DMS 273 (cell line): ENCODE measurements at regions not wholly inside any gene's neighbourhood (a gene's known extent, or its start where the extent isn't known, plus 50 kb on each side); places are given as distances from the start of the nearest gene placed in this dataset.
"Not testable (repeated sequence)": the region's sequence is repeated elsewhere in the genome, so short reads cannot be mapped to it uniquely, and the experiment has no call there.

Experiments
- DNase-seq: peaks from one replicate; lab custom pipeline; 2025; ENCODE audit not compliant: unreplicated experiment; lab: John Stamatoyannopoulos, UW

DNA sequence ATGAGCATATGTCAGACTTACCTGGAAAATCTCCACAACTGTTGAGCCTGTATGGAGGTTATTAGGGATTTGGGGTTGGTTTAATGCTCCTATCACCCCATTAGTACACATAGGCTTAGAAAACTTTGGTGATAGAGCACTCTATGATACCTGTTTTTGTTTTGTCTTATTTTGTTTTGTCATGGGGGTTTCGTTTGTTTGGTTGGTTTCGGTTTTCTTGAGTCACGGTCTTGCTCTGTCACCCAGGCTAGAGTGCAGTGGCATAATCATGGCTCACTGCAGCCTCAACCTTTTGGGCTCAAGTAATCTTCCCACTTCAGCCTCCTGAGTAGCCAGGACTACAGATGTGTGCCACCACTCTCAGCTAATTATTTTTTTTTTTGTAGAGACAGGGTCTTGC is 70.0 kb downstream of the MZT1 start:
- no peak for DNase-seq

DNA sequence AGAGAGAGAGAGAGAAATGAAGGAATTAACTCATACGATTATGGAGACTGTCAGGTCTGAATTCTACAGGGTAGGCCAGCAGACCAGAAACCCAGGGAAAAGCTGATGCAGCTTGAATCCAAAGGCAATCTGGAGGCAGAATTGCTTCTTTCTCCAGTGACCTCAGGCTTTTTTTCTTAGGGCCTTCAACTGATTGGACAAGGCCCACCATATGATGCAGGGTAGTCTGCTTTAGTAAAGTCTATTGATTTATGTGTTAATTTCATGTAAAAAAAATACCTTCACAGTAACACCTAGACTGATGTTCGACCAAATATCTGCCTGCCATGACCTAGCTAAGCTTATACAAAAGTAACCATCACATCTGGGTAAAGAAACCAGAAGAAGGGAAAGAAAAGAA is 71.1 kb downstream of the MZT1 start:
- no peak for DNase-seq

DNA sequence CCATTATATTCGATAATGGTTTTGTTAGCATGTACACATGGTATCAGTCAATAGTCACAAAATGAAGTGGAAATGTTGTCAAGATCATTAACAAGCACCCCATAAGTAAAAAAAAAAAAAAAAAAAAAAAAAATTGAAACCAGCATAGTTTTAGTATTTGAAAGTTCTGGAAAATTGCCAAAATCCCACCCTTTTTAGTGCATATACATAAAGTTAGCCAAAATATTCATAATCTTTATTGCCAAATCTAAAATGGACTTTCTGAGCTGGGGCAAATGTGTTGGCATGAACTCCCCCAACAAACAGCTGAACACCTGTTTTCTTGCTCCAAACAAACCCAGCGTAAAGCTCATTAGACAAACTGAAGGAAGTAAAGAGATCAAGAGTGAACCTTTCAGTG is 73.9 kb downstream of the MZT1 start:
- DNase-seq, result peak; percentile 0

DNA sequence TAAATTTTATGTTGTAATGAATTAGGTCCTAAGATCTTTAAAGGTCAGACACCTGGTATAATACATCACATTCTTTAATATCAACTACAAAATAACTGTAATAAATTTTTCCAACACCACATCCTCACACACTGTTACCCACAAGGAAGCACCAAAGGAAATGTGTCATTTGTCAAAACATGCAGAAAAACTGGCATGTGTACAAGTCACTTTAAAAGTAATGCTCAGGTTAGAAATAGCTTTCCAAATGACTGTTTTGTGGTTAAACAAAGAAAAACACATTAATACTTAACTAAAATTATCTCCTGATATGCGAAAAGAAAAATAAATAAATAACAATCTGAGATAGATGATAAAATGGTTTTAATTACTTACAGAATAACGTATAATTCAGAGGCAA is 74.7 kb downstream of the MZT1 start:
- DNase-seq, result no peak

DNA sequence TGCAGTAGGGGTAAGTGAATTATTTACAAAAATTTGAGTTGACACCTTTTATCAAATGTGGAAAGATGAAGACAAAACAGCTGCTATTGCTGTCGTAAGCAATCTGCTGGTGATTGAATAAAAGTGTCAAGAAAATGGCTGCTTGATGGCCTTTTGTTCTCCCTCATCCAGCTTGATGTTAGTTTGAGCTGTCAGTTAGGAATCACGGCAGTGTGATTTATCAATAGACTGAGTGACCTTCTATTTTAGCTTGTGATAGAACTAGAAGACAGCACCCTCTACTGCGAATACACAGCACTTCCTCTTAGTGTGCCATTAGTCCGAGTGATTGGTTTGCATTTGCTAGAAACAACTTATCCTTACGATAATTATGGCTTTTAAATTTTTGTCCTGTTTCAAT is 76.3 kb downstream of the MZT1 start:
- peak; percentile 15 for DNase-seq

DNA sequence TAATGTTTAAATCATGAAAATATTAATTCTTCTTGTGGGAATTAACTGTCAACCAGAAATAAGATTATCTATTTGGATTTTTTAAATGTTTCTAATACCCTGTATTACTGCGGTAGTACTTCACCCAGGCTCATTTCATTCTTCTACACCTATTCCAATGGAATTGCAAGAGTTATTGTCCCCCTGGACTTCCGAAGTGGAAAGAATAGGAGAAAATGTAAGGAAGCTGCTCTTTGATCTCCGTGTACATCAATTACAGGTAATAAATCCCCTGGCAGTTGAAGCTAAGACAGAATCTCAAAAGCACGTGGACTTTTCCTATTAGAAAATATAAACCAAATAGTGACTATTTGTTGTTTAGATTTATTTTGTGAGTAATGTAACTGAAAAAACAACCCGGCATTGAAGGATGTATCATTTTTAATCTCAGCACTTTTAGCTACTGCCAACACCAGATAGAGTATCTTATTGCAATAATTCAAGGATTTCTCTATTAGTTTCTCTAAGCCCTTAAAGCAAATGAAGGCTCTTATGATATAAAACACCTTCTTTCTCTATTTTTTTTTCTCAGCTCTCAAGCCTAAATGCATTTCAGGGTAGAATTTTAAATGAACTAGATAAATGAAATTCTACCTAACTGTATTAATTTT is 77.3 kb downstream of the MZT1 start:
- DNase-seq, result no peak

DNA sequence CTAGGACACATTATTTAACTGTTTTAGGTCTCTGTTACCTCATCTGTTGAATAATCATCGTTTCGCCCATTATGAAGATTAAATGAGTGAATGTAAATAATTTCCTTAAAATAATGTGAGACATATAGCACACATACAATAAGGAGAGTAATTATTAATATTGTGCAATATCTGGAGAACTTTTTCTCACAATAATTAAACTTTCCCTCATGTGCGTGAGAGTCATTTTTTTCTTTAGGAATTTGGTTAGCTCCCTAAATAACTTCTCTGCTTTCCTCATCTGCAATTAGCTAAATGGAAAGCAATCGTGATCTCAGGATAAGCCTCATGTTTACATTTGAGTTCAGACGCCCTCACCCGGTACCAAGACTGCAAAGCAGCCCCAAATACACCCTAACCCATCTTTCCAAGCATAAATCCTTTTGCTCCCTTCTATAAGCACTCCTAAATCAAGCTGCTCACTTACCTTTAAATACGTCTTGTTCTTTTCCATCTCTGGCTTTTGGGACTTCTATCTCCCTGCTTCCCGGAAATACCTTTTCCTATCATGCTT is 78.8 kb downstream of the MZT1 start:
- DNase-seq, result peak; percentile 2

DNA sequence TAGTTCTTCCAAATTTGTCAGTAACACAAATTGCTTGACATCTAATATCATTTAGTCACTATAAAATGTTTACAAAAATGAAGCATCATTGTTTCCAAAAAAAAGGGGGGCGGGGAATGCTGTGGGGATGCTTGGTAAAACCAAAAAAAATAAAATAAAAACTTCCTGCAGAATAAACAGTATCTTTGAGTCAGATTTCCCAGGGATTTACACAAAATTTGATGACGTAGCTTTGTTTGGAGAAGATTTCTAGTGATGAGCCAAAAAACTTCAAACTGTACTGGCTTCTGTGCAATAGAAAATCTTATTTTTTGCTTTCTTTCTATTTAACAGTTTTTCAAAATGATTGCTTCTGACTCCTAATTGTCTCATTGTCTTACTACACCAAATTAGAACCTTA is 80.0 kb downstream of the MZT1 start:
- DNase-seq, result no peak

DNA sequence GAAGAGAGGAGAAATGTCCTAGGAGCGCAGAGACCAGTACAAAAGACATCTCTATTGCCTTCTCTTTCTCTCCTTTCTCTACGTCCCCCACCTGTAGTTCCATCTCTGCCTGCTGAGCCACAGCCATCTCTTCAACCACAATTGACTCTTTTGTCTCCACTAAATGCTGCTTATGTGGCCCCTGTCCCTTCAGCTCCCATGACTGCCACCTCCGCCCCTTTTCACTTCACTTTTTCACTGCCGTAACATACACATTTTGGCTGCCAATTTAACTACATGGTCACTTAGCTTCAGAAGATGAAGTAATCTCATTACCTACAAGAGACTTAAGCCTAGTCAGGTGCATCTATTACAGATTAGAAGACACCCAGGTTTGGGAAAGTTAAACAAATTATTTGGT is 81.9 kb downstream of the MZT1 start:
- DNase-seq, result no peak

DNA sequence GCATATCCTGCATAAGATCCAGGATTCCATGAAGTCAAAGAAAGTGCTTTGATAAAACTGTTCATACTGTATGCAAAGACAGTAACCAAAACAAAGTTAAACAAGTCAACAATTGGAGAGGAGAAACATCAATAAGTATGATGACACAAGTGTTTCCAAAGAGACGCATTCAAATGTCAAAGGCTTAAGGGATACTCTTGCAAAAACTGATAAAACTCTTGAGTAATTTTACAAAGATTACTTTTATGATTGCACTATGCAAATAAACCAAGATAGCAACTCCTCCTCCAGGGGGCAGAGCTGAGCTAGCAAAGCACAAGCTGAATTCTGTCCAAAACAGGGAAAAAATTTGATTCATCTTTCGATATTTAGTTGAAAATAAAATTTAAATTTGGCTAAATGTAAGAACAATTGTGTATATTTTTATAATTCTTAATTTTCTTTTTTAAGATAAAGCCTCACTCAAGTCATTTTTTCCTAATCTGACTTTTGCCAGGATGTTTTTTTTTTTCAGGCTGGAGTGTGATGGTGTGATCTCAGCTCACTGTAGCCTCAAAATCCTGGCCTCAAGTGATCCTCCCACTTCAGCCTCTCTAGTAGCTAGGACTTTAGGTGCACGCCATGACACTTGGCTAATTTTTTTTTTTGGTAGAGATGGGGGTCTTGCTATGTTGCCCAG is 84.0 kb downstream of the MZT1 start:
- peak; percentile 63 for DNase-seq

DNA sequence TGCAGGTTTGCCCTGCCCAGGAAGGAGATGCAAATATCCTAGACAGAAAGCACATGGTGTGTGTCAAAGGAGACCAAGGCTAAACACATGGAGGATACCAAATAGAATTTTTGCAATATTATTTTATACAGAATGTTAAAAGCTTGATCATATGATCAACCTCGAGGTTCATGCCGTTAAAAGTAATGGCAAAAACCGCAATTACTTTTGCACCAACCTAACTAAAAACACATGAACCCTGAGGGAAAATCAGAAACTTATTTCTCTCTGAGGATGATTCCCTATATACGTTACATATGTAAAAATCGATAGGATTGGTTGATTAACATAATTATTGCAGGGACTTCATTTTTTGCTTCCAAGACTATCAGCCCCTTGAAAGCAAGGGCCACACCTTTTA is 88.1 kb downstream of the MZT1 start:
- DNase-seq, result no peak

DNA sequence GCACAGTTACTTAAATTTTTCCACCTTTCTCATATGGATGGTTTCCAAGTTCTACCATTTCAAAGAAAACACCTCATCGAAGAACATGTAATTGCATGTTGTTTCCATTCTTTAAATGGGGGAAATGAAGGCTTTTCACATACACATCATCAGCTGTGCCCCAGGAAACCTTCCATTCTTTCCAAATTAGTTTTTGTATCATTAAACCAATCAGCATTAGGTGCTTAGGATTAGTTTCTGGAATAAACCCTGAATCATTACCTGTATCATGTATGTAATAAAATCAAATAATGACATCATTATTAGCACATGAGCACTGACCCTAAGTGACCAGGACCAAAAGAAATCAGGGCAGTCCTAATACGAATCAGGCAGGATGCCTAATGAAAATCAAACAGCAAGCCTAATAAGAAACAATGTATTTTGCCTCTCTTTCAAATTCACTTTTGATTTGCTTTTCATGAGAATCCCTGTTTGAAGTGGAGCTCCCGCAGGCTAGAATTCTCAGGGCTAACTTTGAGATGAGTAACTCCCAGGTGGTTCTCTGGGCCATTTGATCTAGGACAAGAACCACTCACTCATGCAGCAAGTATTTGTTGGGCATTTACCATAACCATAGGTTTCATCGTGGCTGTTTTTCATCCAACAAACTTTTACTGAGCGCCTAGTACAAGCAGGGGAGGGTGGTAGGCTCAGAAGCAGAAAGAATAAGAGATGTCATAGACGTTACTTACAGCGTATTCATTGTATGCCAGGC is 89.2 kb downstream of the MZT1 start:
- no peak for DNase-seq

DNA sequence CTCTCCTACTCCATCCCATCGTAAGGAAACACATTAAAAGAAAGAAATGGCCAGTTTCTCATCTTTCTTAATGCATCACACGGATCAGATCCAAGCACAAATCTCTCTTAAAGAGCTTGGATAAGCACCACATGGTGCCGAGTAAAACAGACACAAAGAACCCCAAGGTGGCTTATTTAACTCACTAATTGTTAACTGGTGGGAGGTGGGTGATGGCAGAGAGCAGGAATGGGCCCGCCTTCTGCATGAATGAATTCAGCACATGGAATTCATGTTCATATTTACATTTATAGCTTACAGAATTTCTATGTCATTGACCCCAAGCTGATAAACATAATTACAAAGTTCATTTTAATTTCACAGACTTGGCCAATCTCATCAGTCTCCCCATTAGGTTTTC is 89.9 kb downstream of the MZT1 start:
- DNase-seq, result no peak

DNA sequence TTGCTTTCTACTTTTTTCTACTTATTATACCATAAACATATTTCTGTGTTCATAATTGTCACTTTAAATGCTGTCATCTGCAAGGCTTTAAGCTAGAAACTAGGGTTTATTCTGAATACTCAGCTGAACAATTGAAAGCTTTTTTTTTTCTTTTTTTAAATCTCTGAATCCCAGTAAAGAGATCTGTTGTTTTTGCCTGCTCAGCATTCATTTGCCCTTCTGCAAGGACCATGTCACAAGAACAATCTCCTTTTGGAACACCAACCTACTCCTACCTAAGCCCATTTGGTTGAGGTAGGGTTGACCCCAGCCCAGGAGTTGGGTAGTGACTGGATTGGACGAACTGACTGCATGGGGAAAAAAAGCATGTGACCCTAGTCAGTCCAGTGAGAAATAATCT is 92.6 kb downstream of the MZT1 start:
- no peak for DNase-seq

DNA sequence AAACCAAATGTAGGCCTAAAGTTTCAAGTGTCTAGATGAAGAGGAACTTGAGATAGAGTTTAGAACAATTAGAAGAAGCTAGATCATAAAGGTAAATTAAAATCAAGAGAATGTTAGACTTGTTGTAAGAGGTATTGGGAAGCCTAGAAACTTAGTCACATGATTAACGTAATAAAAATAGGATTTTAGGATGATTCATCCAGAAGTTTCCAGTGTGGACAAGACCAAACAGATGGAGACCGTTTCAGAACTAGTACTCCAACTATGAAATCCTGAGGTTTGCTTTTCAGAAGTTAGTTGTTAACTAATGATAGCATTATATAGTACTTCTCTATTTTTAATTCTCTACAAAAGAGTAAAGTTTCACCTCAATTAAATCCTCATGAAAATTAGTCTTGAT is 104.9 kb downstream of the MZT1 start:
- DNase-seq, result no peak

DNA sequence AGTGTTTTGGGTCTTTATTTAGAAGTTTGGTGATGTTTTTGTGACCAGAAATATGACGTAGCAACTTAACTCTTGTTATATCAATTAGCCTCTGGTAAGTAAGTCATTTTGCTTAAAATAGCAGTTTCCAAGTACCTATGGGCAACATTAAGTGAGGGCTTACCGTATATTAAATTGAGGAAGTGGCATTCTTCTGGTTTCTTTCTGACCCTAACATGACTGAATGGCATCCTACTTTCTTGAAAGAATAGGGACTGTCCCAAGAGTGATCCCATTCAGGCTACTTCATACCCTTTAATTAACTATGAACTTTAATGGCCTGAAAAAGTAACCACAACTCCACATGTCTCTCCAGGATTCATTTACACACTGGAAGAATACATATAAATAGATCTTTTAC is 106.6 kb downstream of the MZT1 start:
- DNase-seq, result no peak

DNA sequence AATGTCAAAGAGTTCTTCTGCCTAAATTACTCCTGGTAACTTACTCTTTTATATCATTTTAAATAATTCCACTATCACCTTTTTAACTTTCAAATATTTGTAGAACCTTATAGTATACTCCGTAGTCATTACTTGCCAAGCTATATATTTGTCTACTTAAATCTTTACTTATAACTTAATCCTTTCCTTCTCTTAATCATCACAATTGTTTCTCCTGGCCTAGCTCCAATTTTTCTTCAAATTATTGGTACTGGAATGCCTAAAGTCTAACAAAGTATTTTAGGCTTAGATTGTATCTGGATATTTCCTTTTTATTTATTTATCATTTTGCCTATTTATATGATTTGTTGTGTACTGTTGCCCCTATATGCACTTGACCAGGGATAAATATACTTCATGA is 109.5 kb downstream of the MZT1 start:
- no peak for DNase-seq

DNA sequence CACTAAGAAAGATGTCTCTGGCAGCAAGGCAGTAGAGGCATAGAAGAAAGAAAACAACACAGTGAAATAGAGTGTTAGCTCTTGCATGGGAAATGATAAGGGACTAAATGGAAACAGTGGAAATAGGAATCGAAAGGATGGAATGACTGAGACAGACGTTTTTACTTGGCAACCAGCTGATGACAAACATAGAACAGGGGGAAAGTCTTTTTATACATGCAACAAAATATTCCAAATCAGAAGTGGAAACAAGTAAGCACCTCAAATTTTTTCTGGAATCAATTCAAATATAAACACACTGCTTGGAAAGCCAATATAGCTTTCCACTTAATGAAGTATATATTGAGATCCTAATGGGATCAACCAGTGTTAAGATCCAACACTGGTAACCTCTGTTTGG is 110.2 kb downstream of the MZT1 start:
- no peak for DNase-seq

DNA sequence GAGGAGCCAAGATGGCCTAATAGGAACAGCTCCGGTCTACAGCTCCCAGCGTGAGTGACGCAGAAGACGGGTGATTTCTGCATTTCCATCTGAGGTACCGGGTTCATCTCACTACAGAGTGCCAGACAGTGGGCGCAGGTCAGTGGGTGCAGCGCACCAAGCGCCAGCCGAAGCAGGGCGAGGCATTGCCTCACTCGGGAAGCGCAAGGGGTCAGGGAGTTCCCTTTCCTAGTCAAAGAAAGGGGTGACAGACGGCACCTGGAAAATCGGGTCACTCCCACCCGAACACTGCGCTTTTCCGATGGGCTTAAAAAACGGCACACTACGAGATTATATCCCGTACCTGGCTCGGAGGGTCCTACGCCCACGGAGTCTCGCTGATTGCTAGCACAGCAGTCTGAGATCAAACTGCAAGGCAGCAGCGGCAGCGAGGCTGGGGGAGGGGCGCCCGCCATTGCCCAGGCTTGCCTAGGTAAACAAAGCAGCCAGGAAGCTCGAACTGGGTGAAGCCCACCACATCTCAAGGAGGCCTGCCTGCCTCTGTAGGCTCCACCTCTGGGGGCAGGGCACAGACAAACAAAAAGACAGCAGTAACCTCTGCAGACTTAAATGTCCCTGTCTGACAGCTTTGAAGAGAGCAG is 117.1 kb downstream of the MZT1 start:
- not testable (repeated sequence) for DNase-seq

DNA sequence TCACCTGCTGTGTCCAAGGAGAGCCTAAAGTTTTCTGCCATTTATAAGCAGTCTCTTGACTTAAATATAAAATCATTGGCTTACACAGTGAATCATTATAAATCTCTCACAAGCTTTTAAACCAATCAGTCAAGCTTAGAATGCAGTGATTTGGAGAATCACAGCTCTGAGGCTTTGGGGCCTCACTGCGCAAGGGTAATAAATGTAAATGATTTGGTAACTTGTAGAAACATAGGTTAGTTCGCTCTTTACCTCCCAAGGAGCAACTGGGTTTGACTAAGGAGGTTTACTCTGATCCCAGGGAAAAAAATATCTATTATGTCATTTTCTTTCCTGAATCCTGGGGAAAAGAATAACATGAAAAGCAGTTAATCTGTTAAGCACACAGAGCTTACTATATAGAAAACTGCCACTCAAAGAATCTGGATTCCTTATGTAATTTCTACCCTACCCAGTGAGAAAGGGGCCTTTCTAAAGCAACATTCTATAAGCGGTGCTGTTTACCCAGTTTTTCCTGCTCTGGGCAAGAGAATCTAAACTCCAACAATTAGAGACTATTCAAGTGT is 128.2 kb downstream of the MZT1 start:
- no peak for DNase-seq

DNA sequence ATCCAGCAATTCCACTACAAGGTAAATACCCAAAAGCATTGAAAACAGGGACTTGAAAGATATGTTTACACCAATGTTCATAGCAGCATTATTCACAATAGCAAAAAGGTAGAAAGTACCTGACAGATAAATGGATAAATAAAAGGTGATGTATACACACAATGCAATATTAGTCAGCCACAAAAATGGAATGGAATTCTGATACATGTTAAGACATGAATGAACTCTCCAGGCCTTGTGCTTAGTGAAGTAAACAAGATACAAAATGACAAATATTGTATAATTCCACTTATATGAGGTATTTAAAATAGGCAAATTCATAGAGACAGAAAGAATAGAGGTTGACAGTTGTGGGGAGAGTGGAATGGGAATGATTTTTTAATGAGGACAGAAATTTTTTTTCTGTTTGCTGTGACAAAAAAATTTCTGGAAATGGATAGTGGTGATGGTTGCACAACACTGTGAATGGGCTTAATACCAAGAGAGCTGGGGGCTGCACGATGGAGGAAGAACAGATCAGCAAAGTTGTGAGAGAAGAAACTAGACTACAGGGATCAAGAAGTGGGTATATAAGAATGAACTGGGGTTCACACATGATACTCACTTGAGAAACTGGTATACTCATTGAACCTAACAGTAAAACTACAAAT is 137.2 kb downstream of the MZT1 start:
- no peak for DNase-seq
